Tibial artery (tissue), 4 donors: ENCODE measurements at regions not wholly inside any gene's neighbourhood (a gene's known extent, or its start where the extent isn't known, plus 50 kb on each side); places are given as distances from the start of the nearest gene placed in this dataset.

Experiments used
- DNase-seq, 2 donors: peaks; one replicate each; pipeline ENCODE4 v3.0.0-alpha.2; 2019
- H3K27ac ChIP-seq, 2 donors: fragments of 200-600 bp; sonication (generic) in 1 of 2; 1 replicate in 1 of 2; 2 replicates in 1 of 2; pipeline ENCODE4 v1.5.1; 2018 to 2019; ENCODE audit warnings: mild to moderate bottlenecking in 1 of 2
- H3K27me3 ChIP-seq, 2 donors: fragments of 200-600 bp; sonication (generic) in 1 of 2; one replicate each; pipeline versions ENCODE4 v1.5.1 to v1.6.0; 2016 to 2019
- H3K36me3 ChIP-seq, 3 donors: fragments of 200-600 bp; sonication (generic) in 2 of 3; one replicate each; pipeline ENCODE4 v1.5.1; 2016 to 2019; ENCODE audit warnings: mild to moderate bottlenecking in 2 of 3
- H3K4me1 ChIP-seq, 4 donors: fragments of 200-600 bp; sonication (generic) in 2 of 4; 1 replicate in 3 of 4; 2 replicates in 1 of 4; pipeline ENCODE4 v1.5.1; 2016 to 2019
- H3K4me3 ChIP-seq, 2 donors: fragments of 200-600 bp; sonication (generic) in 1 of 2; 1 replicate in 1 of 2; 2 replicates in 1 of 2; pipeline ENCODE4 v1.5.1; 2018 to 2019; ENCODE audit warnings: mild to moderate bottlenecking in 2 of 2
- H3K9me3 ChIP-seq, 3 donors: fragments of 200-600 bp; sonication (generic) in 1 of 3; one replicate each; pipeline ENCODE4 v1.5.1; 2016 to 2019
- CTCF ChIP-seq, 2 experiments: fragments of 200-600 bp in 1 of 2; fragments of 450-650 bp in 1 of 2; IDR thresholded peaks; one replicate each; pipeline ENCODE4 v1.5.1; 2017 to 2019; ENCODE audit warnings: antibody characterized with exemption in 2 of 2, mild to moderate bottlenecking in 1 of 2, moderate library complexity in 1 of 2
- intact Hi-C: fragments of 100-400 bp; cut with DNase I; formaldehyde crosslinking; loops from one replicate; pipeline ENCODE4 v1.15.0; 2023; ENCODE audit warnings: low total_unique reads

- H3K4me3 ChIP-seq, result no peak overlapping the region
- no peaks in the 10 kb centered on the region for H3K36me3 ChIP-seq
- H3K27ac ChIP-seq, result no peak overlapping the region
- peaks cover 0 to 18% (median 9%) of the 10 kb centered on the region in 3 donors for H3K9me3 ChIP-seq
- H3K27me3 ChIP-seq, result no peaks in the 10 kb centered on the region
- intact Hi-C loops, result no loop called here
- no peaks in the 10 kb centered on the region for H3K4me1 ChIP-seq
- no peak for DNase-seq
- no peak for TF ChIP-seq CTCF (IDR thresholded peaks at IDR 0.05)
These were observed 655.3 kb downstream of the SH3BGRL start for GRCh38 chrX:81857192-81857591.

- no peaks in the 10 kb centered on the region for H3K27me3 ChIP-seq
- no peaks in the 10 kb centered on the region for H3K4me1 ChIP-seq
- peaks cover 0 to 20% (median 0%) of the 10 kb centered on the region in 3 donors for H3K9me3 ChIP-seq
- no peaks in the 10 kb centered on the region for H3K36me3 ChIP-seq
- no peak overlapping the region for H3K27ac ChIP-seq
- intact Hi-C loops, result no loop called here
- no peak overlapping the region for H3K4me3 ChIP-seq
- no peak for TF ChIP-seq CTCF (IDR thresholded peaks at IDR 0.05)
- no peak for DNase-seq
These were observed 665.0 kb downstream of the SH3BGRL start for GRCh38 chrX:81866873-81867272.

- no peak for TF ChIP-seq CTCF (IDR thresholded peaks at IDR 0.05)
- Histone ChIP-seq H3K4me3 (no peak overlapping the region), H3K4me1 (no peaks in the 10 kb centered on the region), H3K36me3 (no peaks in the 10 kb centered on the region), H3K27ac (no peak overlapping the region), H3K27me3 (no peaks in the 10 kb centered on the region), H3K9me3 (peaks cover 0 to 23% (median 5%) of the 10 kb centered on the region in 3 donors)
- no peak for DNase-seq
- intact Hi-C loops, result no loop called here
These were observed 667.1 kb downstream of the SH3BGRL start for GRCh38 chrX:81868979-81869378.

- Histone ChIP-seq H3K9me3 (peaks cover 0 to 29% (median 5%) of the 10 kb centered on the region in 3 donors), H3K27ac (no peak overlapping the region), H3K36me3 (no peaks in the 10 kb centered on the region), H3K27me3 (no peaks in the 10 kb centered on the region), H3K4me3 (no peak overlapping the region), H3K4me1 (no peaks in the 10 kb centered on the region)
- no peak for TF ChIP-seq CTCF (IDR thresholded peaks at IDR 0.05)
- no peak for DNase-seq
- intact Hi-C loops, result no loop called here
These were observed 672.9 kb downstream of the SH3BGRL start for GRCh38 chrX:81874807-81875206.

GRCh38 chrX:81875800-81876199, 673.9 kb downstream of the SH3BGRL start:
- TF ChIP-seq CTCF (IDR thresholded peaks at IDR 0.05), result no peak
- no peak overlapping the region for H3K4me3 ChIP-seq
- no peak for DNase-seq
- no peaks in the 10 kb centered on the region for H3K36me3 ChIP-seq
- H3K27ac ChIP-seq, result no peak overlapping the region
- no peaks in the 10 kb centered on the region for H3K27me3 ChIP-seq
- H3K4me1 ChIP-seq, result no peaks in the 10 kb centered on the region
- H3K9me3 ChIP-seq, result peaks cover 0 to 29% (median 5%) of the 10 kb centered on the region in 3 donors
- intact Hi-C loops, result no loop called here

- H3K9me3 ChIP-seq, result peaks cover 0 to 23% (median 5%) of the 10 kb centered on the region in 3 donors
- no peak overlapping the region for H3K4me3 ChIP-seq
- no peak for TF ChIP-seq CTCF (IDR thresholded peaks at IDR 0.05)
- no peaks in the 10 kb centered on the region for H3K4me1 ChIP-seq
- no peaks in the 10 kb centered on the region for H3K27me3 ChIP-seq
- DNase-seq, result no peak
- H3K27ac ChIP-seq, result no peak overlapping the region
- intact Hi-C loops, result no loop called here
- no peaks in the 10 kb centered on the region for H3K36me3 ChIP-seq
These were observed 674.5 kb downstream of the SH3BGRL start for GRCh38 chrX:81876437-81876836.
